Loucy (cell line): ENCODE measurements at regions not wholly inside any gene's neighbourhood (a gene's known extent, or its start where the extent isn't known, plus 50 kb on each side); places are given as distances from the start of the nearest gene placed in this dataset.

ENCODE experiments used
- H2AFZ ChIP-seq: fragments of 200-600 bp; sonication (generic); 2 replicates; pipeline ENCODE4 v1.6.0; 2016; ENCODE audit warnings: antibody characterized with exemption, mild to moderate bottlenecking, low read length, moderate library complexity
- H3F3A ChIP-seq: fragments of 200-600 bp; 2 replicates; pipeline ENCODE4 v1.6.0; 2016; ENCODE audit warnings: antibody characterized with exemption, low read depth, mild to moderate bottlenecking
- H3K27me3 ChIP-seq: fragments of 200-600 bp; sonication (generic); 2 replicates; pipeline ENCODE4 v1.6.1; 2014; ENCODE audit warnings: low read length, mild to moderate bottlenecking; ENCODE audit not compliant: insufficient read depth, poor library complexity, severe bottlenecking
- H3K36me3 ChIP-seq: fragments of 200-600 bp; sonication (generic); 2 replicates; pipeline ENCODE4 v1.6.1; 2016; ENCODE audit warnings: low read length; ENCODE audit not compliant: insufficient read depth
- H3K4me1 ChIP-seq: fragments of 200-600 bp; sonication (generic); 2 replicates; pipeline ENCODE4 v1.5.1; 2014; ENCODE audit warnings: low read length, mild to moderate bottlenecking; ENCODE audit not compliant: insufficient read depth, poor library complexity, severe bottlenecking
- H3K4me2 ChIP-seq: fragments of 200-600 bp; sonication (generic); 2 replicates; pipeline ENCODE4 v1.6.0; 2014; ENCODE audit warnings: antibody characterized with exemption, low read length, low read depth, mild to moderate bottlenecking; ENCODE audit not compliant: poor library complexity, severe bottlenecking
- H3K4me3 ChIP-seq: fragments of 200-600 bp; sonication (generic); 2 replicates; pipeline ENCODE4 v1.5.1; 2014; ENCODE audit warnings: low read length, mild to moderate bottlenecking, mixed read lengths; ENCODE audit not compliant: poor library complexity, severe bottlenecking
- H3K79me2 ChIP-seq: fragments of 200-600 bp; sonication (generic); 2 replicates; pipeline ENCODE4 v1.6.1; 2014; ENCODE audit warnings: low read length; ENCODE audit not compliant: insufficient read depth
- H3K9ac ChIP-seq: fragments of 200-600 bp; sonication (generic); 2 replicates; pipeline ENCODE4 v1.6.0; 2014; ENCODE audit warnings: mild to moderate bottlenecking, low read depth, low read length, moderate library complexity; ENCODE audit not compliant: poor library complexity, severe bottlenecking
- H3K9me2 ChIP-seq: fragments of 200-600 bp; sonication (generic); replicated peaks from 2 replicates; pipeline ENCODE4 v1.6.1; 2016; ENCODE audit warnings: low read depth, low read length, mixed read lengths
- H3K9me3 ChIP-seq: fragments of 200-600 bp; sonication (generic); 2 replicates; pipeline ENCODE4 v1.6.1; 2014; ENCODE audit warnings: mild to moderate bottlenecking, antibody characterized with exemption, low read length, low read depth; ENCODE audit not compliant: insufficient read depth
- H4K20me1 ChIP-seq: fragments of 200-600 bp; sonication (generic); 2 replicates; pipeline ENCODE4 v1.6.0; 2014; ENCODE audit warnings: antibody characterized with exemption, low read length, mild to moderate bottlenecking; ENCODE audit not compliant: insufficient read depth, poor library complexity, severe bottlenecking
- CTCF ChIP-seq: fragments of 200-600 bp; sonication (generic); conservative IDR thresholded peaks from 2 replicates; pipeline ENCODE4 v1.5.1; 2014; ENCODE audit warnings: mild to moderate bottlenecking, antibody characterized with exemption, low read length
- EZH2phosphoT487 ChIP-seq: fragments of 200-600 bp; IDR thresholded peaks from 2 replicates; pipeline ENCODE4 v1.6.1; 2018; ENCODE audit warnings: antibody characterized with exemption, mild to moderate bottlenecking, moderate library complexity, borderline replicate concordance

- Histone ChIP-seq H3K4me2 (no peak overlapping the region), H3K27me3 (no peaks in the 10 kb centered on the region), H3K9me3 (no peaks in the 10 kb centered on the region), H3K4me3 (no peak overlapping the region), H3K9me2 (no peaks in the 10 kb centered on the region), H4K20me1 (no peaks in the 10 kb centered on the region), H2AFZ (no peak overlapping the region), H3K79me2 (no peaks in the 10 kb centered on the region), H3K36me3 (no peaks in the 10 kb centered on the region), H3K9ac (no peak overlapping the region), H3K4me1 (no peaks in the 10 kb centered on the region), H3F3A (no peaks in the 10 kb centered on the region)
- TF ChIP-seq EZH2phosphoT487 (no peak), CTCF (no peak)
Measured at GRCh38 chr3:82177774-82178173, 416.3 kb upstream of the GBE1 start.

GRCh38 chr3:82165266-82165665 lies 403.8 kb upstream of the GBE1 start:
- H3K27me3 ChIP-seq, result no peaks in the 10 kb centered on the region
- H3K9me3 ChIP-seq, result no peaks in the 10 kb centered on the region
- 0 out of 2 replicates have a peak, but pooled peaks cover 4% of the 10 kb centered on the region for H3K9me2 ChIP-seq
- no peak overlapping the region for H3K4me2 ChIP-seq
- TF ChIP-seq CTCF (no peak), EZH2phosphoT487 (no peak)
- H3K9ac ChIP-seq, result no peak overlapping the region
- no peaks in the 10 kb centered on the region for H3K36me3 ChIP-seq
- H3K79me2 ChIP-seq, result no peaks in the 10 kb centered on the region
- no peak overlapping the region for H2AFZ ChIP-seq
- no peaks in the 10 kb centered on the region for H3F3A ChIP-seq
- H3K4me3 ChIP-seq, result no peak overlapping the region
- no peaks in the 10 kb centered on the region for H4K20me1 ChIP-seq
- H3K4me1 ChIP-seq, result no peaks in the 10 kb centered on the region

- no peaks in the 10 kb centered on the region for H3K36me3 ChIP-seq
- no peaks in the 10 kb centered on the region for H4K20me1 ChIP-seq
- peak overlapping the region; percentile 77 for H2AFZ ChIP-seq
- H3K79me2 ChIP-seq, result no peaks in the 10 kb centered on the region
- H3K4me2 ChIP-seq, result no peak overlapping the region
- TF ChIP-seq EZH2phosphoT487 (no peak), CTCF (peak; percentile 51)
- H3K9me3 ChIP-seq, result no peaks in the 10 kb centered on the region
- H3F3A ChIP-seq, result no peaks in the 10 kb centered on the region
- no peak overlapping the region for H3K9ac ChIP-seq
- H3K9me2 ChIP-seq, result 0 out of 2 replicates have a peak, but pooled peaks cover 4% of the 10 kb centered on the region
- H3K4me1 ChIP-seq, result no peaks in the 10 kb centered on the region
- H3K4me3 ChIP-seq, result no peak overlapping the region
- no peaks in the 10 kb centered on the region for H3K27me3 ChIP-seq
Measured at GRCh38 chr3:82163907-82164520, 402.6 kb upstream of the GBE1 start.
